COLO668 (cell line): ENCODE measurements at regions not wholly inside any gene's neighbourhood (a gene's known extent, or its start where the extent isn't known, plus 50 kb on each side); places are given as distances from the start of the nearest gene placed in this dataset.
"Not testable (repeated sequence)": the region's sequence is repeated elsewhere in the genome, so short reads cannot be mapped to it uniquely, and the experiment has no call there.

Experiments
- DNase-seq: peaks from one replicate; lab custom pipeline; 2025; ENCODE audit not compliant: unreplicated experiment; lab: John Stamatoyannopoulos, UW

GRCh38 chr2:111465521-111465920, 344.8 kb downstream of the BCL2L11 start:
- not testable (repeated sequence) for DNase-seq

GRCh38 chr2:111466744-111467143, 346.0 kb downstream of the BCL2L11 start:
- DNase-seq, result not testable (repeated sequence)

GRCh38 chr2:111470924-111471323, 350.2 kb downstream of the BCL2L11 start:
- DNase-seq, result not testable (repeated sequence)

GRCh38 chr2:111471791-111472530, 351.2 kb downstream of the BCL2L11 start:
- not testable (repeated sequence) for DNase-seq

GRCh38 chr2:111472844-111473403, 352.2 kb downstream of the BCL2L11 start:
- not testable (repeated sequence) for DNase-seq

- DNase-seq, result not testable (repeated sequence)
Observed at GRCh38 chr2:111473522-111473921, 352.8 kb downstream of the BCL2L11 start.

GRCh38 chr2:111474198-111474705, 353.5 kb downstream of the BCL2L11 start:
- not testable (repeated sequence) for DNase-seq

- not testable (repeated sequence) for DNase-seq
Observed at GRCh38 chr2:111478335-111478734, 357.6 kb downstream of the BCL2L11 start.

- not testable (repeated sequence) for DNase-seq
Observed at GRCh38 chr2:111478871-111479318, 358.2 kb downstream of the BCL2L11 start.

- DNase-seq, result not testable (repeated sequence)
Observed at GRCh38 chr2:111480016-111480625, 359.4 kb downstream of the BCL2L11 start.

- not testable (repeated sequence) for DNase-seq
Observed at GRCh38 chr2:111480633-111481032, 359.9 kb downstream of the BCL2L11 start.

- DNase-seq, result not testable (repeated sequence)
Observed at GRCh38 chr2:111481219-111481618, 360.5 kb downstream of the BCL2L11 start.

GRCh38 chr2:111482987-111483679, 362.4 kb downstream of the BCL2L11 start:
- not testable (repeated sequence) for DNase-seq

GRCh38 chr2:111484097-111484496, 363.4 kb downstream of the BCL2L11 start:
- not testable (repeated sequence) for DNase-seq

- not testable (repeated sequence) for DNase-seq
Observed at GRCh38 chr2:111485895-111486294, 365.2 kb downstream of the BCL2L11 start.

- not testable (repeated sequence) for DNase-seq
Observed at GRCh38 chr2:111488451-111488850, 367.7 kb downstream of the BCL2L11 start.

- not testable (repeated sequence) for DNase-seq
Observed at GRCh38 chr2:111489460-111489859, 368.7 kb downstream of the BCL2L11 start.

- DNase-seq, result not testable (repeated sequence)
Observed at GRCh38 chr2:111491181-111491580, 370.5 kb downstream of the BCL2L11 start.

GRCh38 chr2:111491614-111492013, 370.9 kb downstream of the BCL2L11 start:
- DNase-seq, result not testable (repeated sequence)

GRCh38 chr2:111492995-111493719, 372.4 kb downstream of the BCL2L11 start:
- not testable (repeated sequence) for DNase-seq
